GM18873 (cell line): ENCODE measurements at regions not wholly inside any gene's neighbourhood (a gene's known extent, or its start where the extent isn't known, plus 50 kb on each side); places are given as distances from the start of the nearest gene placed in this dataset.
A peak's percentile ranks its signal among the peaks of the same experiment; 100 is the strongest.

Experiments used
- ATAC-seq: cut with Tn5 transposase; IDR thresholded peaks from one replicate; pipeline ENCODE4 v1.9.1; 2021; ENCODE audit warnings: mild to moderate bottlenecking, moderate library complexity, moderate number of reproducible peaks; ENCODE audit not compliant: unreplicated experiment, low FRiP score

DNA sequence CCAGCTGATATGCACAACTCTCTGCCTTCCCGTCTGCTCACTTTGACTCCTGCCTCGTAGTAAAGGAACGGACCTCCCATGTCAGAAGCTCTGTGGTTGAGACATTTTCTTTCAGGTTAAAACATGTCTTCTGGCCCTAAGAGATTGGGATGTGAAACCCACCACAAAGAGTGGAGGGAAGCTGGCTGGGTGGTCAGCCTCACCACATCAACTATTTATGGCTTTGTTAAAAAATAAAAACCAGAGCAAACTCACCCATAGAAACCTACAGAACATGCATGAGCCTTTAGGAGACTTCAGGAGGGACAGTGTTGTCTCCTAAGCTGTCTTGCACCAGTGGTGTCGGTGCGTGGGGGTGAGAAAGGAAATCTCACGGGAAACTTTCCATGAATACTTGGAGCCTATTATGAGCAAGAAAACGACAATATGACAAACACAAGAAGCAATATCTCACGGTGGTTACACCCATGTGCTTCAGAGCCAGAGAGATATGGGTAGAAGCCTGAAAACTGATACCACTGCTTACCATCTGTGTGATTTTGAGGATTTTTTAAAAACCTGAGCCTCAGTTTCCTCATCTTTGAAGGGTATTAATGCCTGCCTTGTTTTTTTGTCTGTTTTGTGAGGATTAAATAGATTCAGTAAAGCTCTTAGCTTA, 61.7 kb upstream of the XYLT1 start:
- peak; percentile 34 for ATAC-seq

DNA sequence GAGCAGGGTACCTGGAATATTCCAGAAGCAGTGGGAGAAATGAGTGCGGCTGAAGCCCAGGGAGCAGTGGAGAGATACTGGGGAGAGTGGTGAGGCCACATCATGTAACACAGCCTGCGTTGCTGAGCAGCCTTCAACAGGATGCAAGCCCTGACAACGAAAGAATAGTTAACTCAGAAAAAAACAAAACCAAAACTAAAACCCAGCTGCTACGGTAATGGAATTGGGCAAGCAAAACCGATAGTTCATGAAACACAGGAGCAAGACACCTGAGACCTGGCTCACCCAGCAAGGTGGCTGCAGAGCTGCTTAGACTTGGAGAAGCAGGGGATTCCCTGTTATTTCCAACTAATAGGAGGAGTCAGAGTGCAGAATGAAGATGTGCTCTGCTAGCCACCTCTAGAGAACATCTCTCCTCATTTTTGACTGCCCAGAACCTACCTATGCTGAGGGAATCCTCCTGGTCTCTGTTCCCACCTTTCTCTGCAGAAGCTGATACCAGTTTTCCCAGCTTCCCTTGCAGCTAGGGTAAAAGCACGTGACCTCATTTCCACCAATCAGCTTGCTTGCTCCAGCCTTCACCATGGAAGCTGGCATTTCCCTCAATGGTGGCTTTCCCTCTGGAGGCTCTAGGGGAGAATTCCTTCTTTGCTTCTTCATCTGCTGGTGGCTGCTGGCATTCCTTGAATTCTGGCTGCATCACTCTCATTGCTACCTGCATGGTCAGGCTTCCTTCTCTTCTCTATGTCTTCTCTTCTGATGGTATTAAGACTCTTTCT, 59.4 kb upstream of the XYLT1 start:
- ATAC-seq: peak; percentile 71

DNA sequence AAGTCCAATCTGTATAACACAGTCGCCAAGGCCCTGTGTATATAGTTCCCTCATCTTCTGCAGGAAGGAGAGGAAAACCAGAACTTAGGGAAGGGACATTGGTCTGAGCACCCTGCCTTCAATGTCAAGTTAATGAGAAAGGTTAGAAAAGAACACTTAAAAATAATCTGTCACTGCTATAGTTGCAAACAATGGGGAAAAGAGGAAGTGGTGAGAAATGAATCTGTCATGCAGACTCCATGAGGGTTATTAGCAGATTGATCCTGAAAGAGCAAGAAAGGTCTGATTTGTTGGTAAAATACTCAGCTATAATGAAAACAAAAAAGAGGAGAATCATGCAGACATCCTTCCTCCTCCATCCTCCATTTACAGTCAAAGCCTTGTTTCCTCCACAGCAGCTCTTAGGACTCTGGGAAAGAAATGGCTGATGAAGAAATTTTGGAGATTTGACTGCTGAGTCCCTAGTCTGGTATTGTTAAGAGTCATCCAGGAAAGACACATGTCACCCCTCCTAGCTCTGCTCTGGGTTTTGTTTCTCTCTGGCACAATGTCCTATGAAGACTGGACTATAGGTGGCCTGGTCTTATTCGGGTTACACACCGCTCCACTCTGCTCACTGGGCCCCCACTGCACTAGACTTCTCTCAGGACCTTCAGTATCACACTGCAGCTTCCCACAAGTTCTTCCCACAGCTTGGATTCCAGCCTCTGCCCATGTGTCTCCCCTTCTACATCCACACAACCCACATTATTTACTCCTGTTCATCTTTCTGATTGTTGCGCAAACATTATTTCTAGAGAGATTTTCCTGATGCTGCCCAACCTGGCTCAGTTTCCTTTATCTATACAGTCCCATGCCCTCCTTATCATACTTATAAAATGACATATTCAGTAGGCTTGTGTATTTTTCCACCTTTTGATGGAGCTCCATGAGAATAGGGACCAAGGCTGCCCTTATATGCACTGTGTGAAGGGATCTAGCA, 56.5 kb upstream of the XYLT1 start:
- ATAC-seq: no peak

DNA sequence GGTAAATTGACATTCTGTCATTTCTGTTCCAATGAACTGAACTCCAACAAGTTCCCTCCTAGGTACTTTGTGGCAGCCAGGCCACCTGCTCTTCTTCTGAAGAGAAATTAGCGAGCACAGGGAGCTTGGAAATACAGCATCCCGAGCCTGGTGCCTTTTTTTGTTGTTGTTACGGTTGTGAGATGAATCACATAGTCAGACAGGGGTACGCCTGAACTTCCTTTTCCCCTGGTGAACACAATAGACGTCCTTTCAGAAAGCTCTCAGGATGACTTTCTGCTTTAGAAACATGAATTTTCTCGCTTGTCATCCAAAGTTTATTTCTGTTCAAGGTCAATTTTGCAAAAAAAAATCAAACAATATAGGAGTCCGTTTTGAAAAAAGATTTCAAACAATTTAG, 53.9 kb upstream of the XYLT1 start:
- ATAC-seq: no peak

DNA sequence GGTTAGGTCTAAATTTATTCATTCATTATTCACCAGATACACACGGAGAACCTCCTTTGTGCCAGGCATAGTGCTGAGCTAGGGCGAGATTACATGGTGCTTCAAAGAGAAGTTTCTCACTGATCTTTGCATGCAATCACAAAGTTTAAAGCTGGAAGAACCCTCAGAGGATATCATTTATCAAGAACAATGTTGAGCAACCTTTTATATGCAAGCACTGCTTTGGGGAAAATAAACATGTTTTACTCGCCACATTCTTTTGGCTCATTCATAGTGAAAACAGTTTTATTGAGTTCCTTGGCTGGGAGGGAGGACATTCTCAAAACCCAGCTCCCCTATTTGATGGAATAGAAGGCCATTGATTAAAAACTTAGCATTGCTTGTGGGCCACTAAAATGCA, 49.8 kb upstream of the XYLT1 start:
- no peak for ATAC-seq
